HEK293T (cell line): ENCODE measurements at regions not wholly inside any gene's neighbourhood (a gene's known extent, or its start where the extent isn't known, plus 50 kb on each side); places are given as distances from the start of the nearest gene placed in this dataset.

ENCODE experiments used
- CTCF ChIA-PET: fragments of 350-600 bp; formaldehyde crosslinking; extraction: SDS; loops from one replicate; lab custom pipeline; 2021; ENCODE audit warnings: antibody characterized with exemption, inconsistent platforms; lab: Yijun Ruan, JAX
- POLR2A ChIA-PET: fragments of 350-600 bp; formaldehyde crosslinking; extraction: SDS; loops from one replicate; lab custom pipeline; 2020; ENCODE audit warnings: antibody characterized with exemption, inconsistent platforms; lab: Yijun Ruan, JAX
- DNase-seq: peaks from one replicate; pipeline ENCODE4 v3.0.0; 2012; ENCODE audit warnings: mixed read lengths; ENCODE audit errors: extremely low spot score
- ARNT ChIP-seq: fragments of 450-650 bp; IDR thresholded peaks from 2 replicates; pipeline ENCODE4 v1.6.1; 2017; ENCODE audit warnings: mild to moderate bottlenecking
- BHLHE40 ChIP-seq: fragments of 450-650 bp; IDR thresholded peaks from 2 replicates; pipeline ENCODE4 v1.6.1; 2016; ENCODE audit warnings: mild to moderate bottlenecking, moderate library complexity, borderline replicate concordance
- CTBP1 ChIP-seq: fragments of 450-650 bp; IDR thresholded peaks from 2 replicates; pipeline ENCODE4 v1.6.1; 2016; ENCODE audit warnings: borderline replicate concordance
- ELF4 ChIP-seq: fragments of 450-650 bp; IDR thresholded peaks from 2 replicates; pipeline ENCODE4 v1.6.1; 2017; ENCODE audit warnings: antibody characterized with exemption
- FOXA1 ChIP-seq: fragments of 450-650 bp; IDR thresholded peaks from 2 replicates; pipeline ENCODE4 v1.6.1; 2016; ENCODE audit warnings: mild to moderate bottlenecking
- FOXK2 ChIP-seq: fragments of 450-650 bp; IDR thresholded peaks from 2 replicates; pipeline ENCODE4 v1.6.1; 2016; ENCODE audit warnings: mild to moderate bottlenecking
- FOXM1 ChIP-seq: fragments of 450-650 bp; IDR thresholded peaks from 2 replicates; pipeline ENCODE4 v1.6.1; 2017; ENCODE audit warnings: mild to moderate bottlenecking, borderline replicate concordance
- HDGF ChIP-seq: fragments of 450-650 bp; IDR thresholded peaks from 2 replicates; pipeline ENCODE4 v1.6.1; 2017; ENCODE audit warnings: antibody characterized with exemption, borderline replicate concordance
- L3MBTL2 ChIP-seq: fragments of 450-650 bp; conservative IDR thresholded peaks from 2 replicates; pipeline ENCODE4 v1.6.1; 2016; ENCODE audit warnings: mild to moderate bottlenecking
- LEF1 ChIP-seq: fragments of 450-650 bp; IDR thresholded peaks from 2 replicates; pipeline ENCODE4 v1.6.1; 2017; ENCODE audit warnings: mild to moderate bottlenecking, borderline replicate concordance
- NFRKB ChIP-seq: fragments of 450-650 bp; IDR thresholded peaks from 2 replicates; pipeline ENCODE4 v1.6.1; 2016; ENCODE audit warnings: mild to moderate bottlenecking, moderate library complexity
- PKNOX1 ChIP-seq: fragments of 450-650 bp; IDR thresholded peaks from 2 replicates; pipeline ENCODE4 v1.6.1; 2016
- SP1 ChIP-seq: fragments of 450-650 bp; IDR thresholded peaks from 2 replicates; pipeline ENCODE4 v1.6.1; 2017
- SUZ12 ChIP-seq: fragments of 450-650 bp; IDR thresholded peaks from 2 replicates; pipeline ENCODE4 v1.6.1; 2016; ENCODE audit warnings: mild to moderate bottlenecking
- TARDBP ChIP-seq: fragments of 450-650 bp; IDR thresholded peaks from 2 replicates; pipeline ENCODE4 v1.6.1; 2016
- ZNF384 ChIP-seq: fragments of 450-650 bp; IDR thresholded peaks from 2 replicates; pipeline ENCODE4 v1.6.1; 2016

GRCh38 chr18:26738706-26739105, 126.8 kb downstream of the AQP4 start:
- POLR2A ChIA-PET: no interaction called here
- CTCF ChIA-PET: no interaction called here
- DNase-seq: no peak
- TF ChIP-seq FOXM1 (no peak), NFRKB (no peak), LEF1 (no peak), BHLHE40 (no peak), FOXA1 (no peak), CTBP1 (no peak), ZNF384 (no peak), PKNOX1 (no peak), SP1 (no peak)

- DNase-seq: no peak
- CTCF ChIA-PET: interaction anchor here (0.6 kb wide), 2 partner anchors 266 to 295 kb away, joined by 3 read pairs; no protein-coding TSS in a partner anchor
- no peak for TF ChIP-seq CTBP1
- no peak for TF ChIP-seq ZNF384
- no peak for TF ChIP-seq FOXK2
- no peak for TF ChIP-seq ELF4
- no peak for TF ChIP-seq L3MBTL2
- TF ChIP-seq LEF1: no peak
- TF ChIP-seq TARDBP: no peak
- no peak for TF ChIP-seq BHLHE40
- no peak for TF ChIP-seq ARNT
- TF ChIP-seq HDGF: no peak
- TF ChIP-seq FOXM1: no peak
- no peak for TF ChIP-seq PKNOX1
- no peak for TF ChIP-seq SUZ12
- TF ChIP-seq SP1: no peak
- no peak for TF ChIP-seq NFRKB
- POLR2A ChIA-PET: no interaction called here
These were observed 129.2 kb downstream of the AQP4 start for GRCh38 chr18:26736301-26736700.

- POLR2A ChIA-PET: no interaction called here
- DNase-seq: no peak
- CTCF ChIA-PET: no interaction called here
- TF ChIP-seq FOXM1 (no peak), ZNF384 (no peak), CTBP1 (no peak), TARDBP (no peak), ELF4 (no peak), SUZ12 (no peak), BHLHE40 (no peak), PKNOX1 (no peak), HDGF (no peak), FOXK2 (no peak), SP1 (no peak), LEF1 (no peak), FOXA1 (no peak), ARNT (no peak), L3MBTL2 (no peak), NFRKB (no peak)
These were observed 130.7 kb downstream of the AQP4 start for GRCh38 chr18:26734760-26735159.

GRCh38 chr18:26729449-26729848, 136.1 kb downstream of the AQP4 start:
- ChIA-PET POLR2A (no interaction called here), CTCF (no interaction called here)
- TF ChIP-seq SP1 (no peak), NFRKB (no peak), FOXK2 (no peak), FOXM1 (no peak), ZNF384 (no peak), HDGF (no peak), ARNT (no peak), BHLHE40 (no peak), SUZ12 (no peak)
- no peak for DNase-seq

GRCh38 chr18:26729008-26729407, 136.5 kb downstream of the AQP4 start:
- POLR2A ChIA-PET: no interaction called here
- DNase-seq: no peak
- CTCF ChIA-PET: no interaction called here
- TF ChIP-seq BHLHE40: no peak
- no peak for TF ChIP-seq ZNF384
- no peak for TF ChIP-seq FOXM1
- no peak for TF ChIP-seq TARDBP
- no peak for TF ChIP-seq ELF4
- no peak for TF ChIP-seq SP1

- no peak for DNase-seq
- CTCF ChIA-PET: no interaction called here
- TF ChIP-seq HDGF: no peak
- TF ChIP-seq LEF1: no peak
- TF ChIP-seq ARNT: no peak
- no peak for TF ChIP-seq ZNF384
- TF ChIP-seq NFRKB: no peak
- POLR2A ChIA-PET: no interaction called here
These were observed 141.5 kb downstream of the AQP4 start for GRCh38 chr18:26723981-26724380.

GRCh38 chr18:26722565-26722931, 143.0 kb downstream of the AQP4 start:
- DNase-seq: no peak
- CTCF ChIA-PET: no interaction called here
- no peak for TF ChIP-seq SP1
- TF ChIP-seq SUZ12: no peak
- no peak for TF ChIP-seq FOXM1
- POLR2A ChIA-PET: no interaction called here
